ENCODE measurements at regions not wholly inside any gene's neighbourhood (a gene's known extent, or its start where the extent isn't known, plus 50 kb on each side); places are given as distances from the start of the nearest gene placed in this dataset.
"Not testable (repeated sequence)": the region's sequence is repeated elsewhere in the genome, so short reads cannot be mapped to it uniquely, and the experiment has no call there.

- DNase-seq (ENCODE audit: low read depth) = no peak
- TF ChIP-seq CTCF (IDR thresholded peaks at IDR 0.05; ENCODE audit: control insufficient read depth, extremely low read depth, insufficient read depth) = no peak
These were observed 103.9 kb upstream of the DCC start for GRCh38 chr18:52236131-52236530.

GRCh38 chr18:52237551-52237950, 102.4 kb upstream of the DCC start:
- DNase-seq (ENCODE audit: low read depth) = no peak
- no peak for TF ChIP-seq CTCF (IDR thresholded peaks at IDR 0.05; ENCODE audit: control insufficient read depth, extremely low read depth, insufficient read depth)
- H3K4me3 ChIP-seq (ENCODE audit: low read depth, low read length) = no peak overlapping the region

More at GRCh38 chr18:52236131-52236530, 103.9 kb upstream of the DCC start:
- H3K4me3 ChIP-seq (ENCODE audit: low read depth, low read length) = no peak overlapping the region

GRCh38 chr18:52242711-52243110, 97.3 kb upstream of the DCC start:
- DNase-seq (ENCODE audit: low read depth) = no peak
- no peak for TF ChIP-seq CTCF (IDR thresholded peaks at IDR 0.05; ENCODE audit: control insufficient read depth, extremely low read depth, insufficient read depth)
- no peak overlapping the region for H3K4me3 ChIP-seq (ENCODE audit: low read depth, low read length)

GRCh38 chr18:52244658-52245057, 95.3 kb upstream of the DCC start:
- TF ChIP-seq CTCF (IDR thresholded peaks at IDR 0.05; ENCODE audit: control insufficient read depth, extremely low read depth, insufficient read depth) = no peak
- H3K4me3 ChIP-seq (ENCODE audit: low read depth, low read length) = no peak overlapping the region
- no peak for DNase-seq (ENCODE audit: low read depth)

- H3K4me3 ChIP-seq (ENCODE audit: low read depth, low read length) = no peak overlapping the region
- no peak for DNase-seq (ENCODE audit: low read depth)
- TF ChIP-seq CTCF (IDR thresholded peaks at IDR 0.05; ENCODE audit: control insufficient read depth, extremely low read depth, insufficient read depth) = no peak
These were observed 85.6 kb upstream of the DCC start for GRCh38 chr18:52254367-52254766.

- H3K4me3 ChIP-seq (ENCODE audit: low read depth, low read length); DNase-seq (ENCODE audit: low read depth): not testable (repeated sequence)
These were observed 82.6 kb upstream of the DCC start for GRCh38 chr18:52257417-52257816.

- DNase-seq (ENCODE audit: low read depth) = no peak
- TF ChIP-seq CTCF (IDR thresholded peaks at IDR 0.05; ENCODE audit: control insufficient read depth, extremely low read depth, insufficient read depth) = no peak
- H3K4me3 ChIP-seq (ENCODE audit: low read depth, low read length) = no peak overlapping the region
These were observed 64.2 kb upstream of the DCC start for GRCh38 chr18:52275817-52276216.

Data from LNCaP clone FGC (cell line).